ENCODE measurements at regions not wholly inside any gene's neighbourhood (a gene's known extent, or its start where the extent isn't known, plus 50 kb on each side); places are given as distances from the start of the nearest gene placed in this dataset.

DNA sequence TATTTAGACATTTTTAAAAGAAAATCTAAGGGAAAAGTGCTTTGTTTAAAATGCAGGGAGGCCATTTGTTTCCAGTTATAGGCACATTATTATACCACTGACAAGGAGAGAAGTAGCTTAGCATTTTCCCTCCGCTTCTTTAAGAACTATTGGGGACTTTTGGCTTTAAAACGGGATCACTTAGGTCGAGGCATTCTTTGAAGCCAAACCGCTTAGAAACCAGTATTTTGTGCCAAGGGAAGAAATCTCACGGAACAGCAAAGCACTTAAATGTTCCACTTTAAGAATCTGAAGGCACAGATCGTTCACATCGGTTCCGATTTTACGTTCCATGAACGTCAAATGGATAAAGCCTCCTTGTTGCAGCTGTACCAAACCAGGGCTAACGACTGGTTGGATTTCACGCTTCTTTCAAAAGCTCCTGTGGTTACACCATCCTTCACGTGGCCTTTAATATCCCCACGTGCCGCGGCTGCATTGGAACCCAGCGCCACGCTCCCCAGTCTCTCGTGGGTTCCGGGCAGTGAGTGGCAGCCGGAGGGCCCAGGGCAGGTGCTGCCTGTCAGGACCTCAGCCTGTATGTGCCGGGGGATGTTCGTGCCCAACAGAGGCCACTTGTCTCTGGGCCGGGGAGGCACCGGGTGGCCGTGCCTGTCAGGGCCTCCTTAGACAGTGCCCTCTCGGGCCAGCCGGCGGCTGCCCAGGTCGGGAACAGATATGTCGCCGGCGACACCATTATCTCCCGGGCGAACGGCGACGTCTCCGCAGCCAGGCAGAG lies 195.4 kb downstream of the KIF26A start:
- TF ChIP-seq, protein P1, sequence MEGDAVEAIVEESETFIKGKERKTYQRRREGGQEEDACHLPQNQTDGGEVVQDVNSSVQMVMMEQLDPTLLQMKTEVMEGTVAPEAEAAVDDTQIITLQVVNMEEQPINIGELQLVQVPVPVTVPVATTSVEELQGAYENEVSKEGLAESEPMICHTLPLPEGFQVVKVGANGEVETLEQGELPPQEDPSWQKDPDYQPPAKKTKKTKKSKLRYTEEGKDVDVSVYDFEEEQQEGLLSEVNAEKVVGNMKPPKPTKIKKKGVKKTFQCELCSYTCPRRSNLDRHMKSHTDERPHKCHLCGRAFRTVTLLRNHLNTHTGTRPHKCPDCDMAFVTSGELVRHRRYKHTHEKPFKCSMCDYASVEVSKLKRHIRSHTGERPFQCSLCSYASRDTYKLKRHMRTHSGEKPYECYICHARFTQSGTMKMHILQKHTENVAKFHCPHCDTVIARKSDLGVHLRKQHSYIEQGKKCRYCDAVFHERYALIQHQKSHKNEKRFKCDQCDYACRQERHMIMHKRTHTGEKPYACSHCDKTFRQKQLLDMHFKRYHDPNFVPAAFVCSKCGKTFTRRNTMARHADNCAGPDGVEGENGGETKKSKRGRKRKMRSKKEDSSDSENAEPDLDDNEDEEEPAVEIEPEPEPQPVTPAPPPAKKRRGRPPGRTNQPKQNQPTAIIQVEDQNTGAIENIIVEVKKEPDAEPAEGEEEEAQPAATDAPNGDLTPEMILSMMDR (conservative IDR thresholded peaks at IDR 0.05; ENCODE audit: low read depth, low read length), result no peak
- TF ChIP-seq EZH2 (IDR thresholded peaks at IDR 0.05; ENCODE audit: borderline replicate concordance, low read depth, low read length, poor library complexity, severe bottlenecking), result no peak
